ENCODE measurements at regions not wholly inside any gene's neighbourhood (a gene's known extent, or its start where the extent isn't known, plus 50 kb on each side); places are given as distances from the start of the nearest gene placed in this dataset.

DNA sequence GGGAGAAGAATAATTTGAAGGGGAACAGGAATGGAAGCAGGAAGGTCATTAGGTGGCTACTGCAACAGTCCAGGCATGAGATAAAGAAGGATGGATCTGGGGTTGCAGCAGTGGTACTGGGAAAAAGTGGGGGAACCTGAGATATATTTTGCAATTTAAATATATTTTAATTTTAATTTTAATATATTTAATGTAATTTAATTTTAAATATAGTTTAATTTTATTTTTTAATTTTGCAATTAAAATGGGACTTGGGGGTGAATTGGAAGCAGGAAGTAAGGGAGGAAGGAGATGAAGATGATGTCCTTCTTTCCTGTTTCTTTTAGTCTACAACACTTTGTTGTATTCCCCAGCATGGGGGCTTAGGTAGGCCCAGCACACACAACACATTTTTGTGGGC, 369.8 kb downstream of the GADD45G start:
- Mint-ChIP-seq H3K4me3 (ENCODE audit: low read depth) (no peak overlapping the region), H3K27me3 (peaks cover 17% of the 10 kb centered on the region), H3K9me3 (ENCODE audit: low read depth) (no peaks in the 10 kb centered on the region), H3K36me3 (ENCODE audit: insufficient read depth) (no peaks in the 10 kb centered on the region), H3K27ac (no peak overlapping the region), H3K4me1 (ENCODE audit: low read depth) (peaks cover 2% of the 10 kb centered on the region)
- TF ChIP-seq, protein P1, sequence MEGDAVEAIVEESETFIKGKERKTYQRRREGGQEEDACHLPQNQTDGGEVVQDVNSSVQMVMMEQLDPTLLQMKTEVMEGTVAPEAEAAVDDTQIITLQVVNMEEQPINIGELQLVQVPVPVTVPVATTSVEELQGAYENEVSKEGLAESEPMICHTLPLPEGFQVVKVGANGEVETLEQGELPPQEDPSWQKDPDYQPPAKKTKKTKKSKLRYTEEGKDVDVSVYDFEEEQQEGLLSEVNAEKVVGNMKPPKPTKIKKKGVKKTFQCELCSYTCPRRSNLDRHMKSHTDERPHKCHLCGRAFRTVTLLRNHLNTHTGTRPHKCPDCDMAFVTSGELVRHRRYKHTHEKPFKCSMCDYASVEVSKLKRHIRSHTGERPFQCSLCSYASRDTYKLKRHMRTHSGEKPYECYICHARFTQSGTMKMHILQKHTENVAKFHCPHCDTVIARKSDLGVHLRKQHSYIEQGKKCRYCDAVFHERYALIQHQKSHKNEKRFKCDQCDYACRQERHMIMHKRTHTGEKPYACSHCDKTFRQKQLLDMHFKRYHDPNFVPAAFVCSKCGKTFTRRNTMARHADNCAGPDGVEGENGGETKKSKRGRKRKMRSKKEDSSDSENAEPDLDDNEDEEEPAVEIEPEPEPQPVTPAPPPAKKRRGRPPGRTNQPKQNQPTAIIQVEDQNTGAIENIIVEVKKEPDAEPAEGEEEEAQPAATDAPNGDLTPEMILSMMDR (IDR thresholded peaks at IDR 0.05; ENCODE audit: unreplicated experiment), result no peak
- no peak for DNase-seq (ENCODE audit: low spot score, unreplicated experiment)

DNA sequence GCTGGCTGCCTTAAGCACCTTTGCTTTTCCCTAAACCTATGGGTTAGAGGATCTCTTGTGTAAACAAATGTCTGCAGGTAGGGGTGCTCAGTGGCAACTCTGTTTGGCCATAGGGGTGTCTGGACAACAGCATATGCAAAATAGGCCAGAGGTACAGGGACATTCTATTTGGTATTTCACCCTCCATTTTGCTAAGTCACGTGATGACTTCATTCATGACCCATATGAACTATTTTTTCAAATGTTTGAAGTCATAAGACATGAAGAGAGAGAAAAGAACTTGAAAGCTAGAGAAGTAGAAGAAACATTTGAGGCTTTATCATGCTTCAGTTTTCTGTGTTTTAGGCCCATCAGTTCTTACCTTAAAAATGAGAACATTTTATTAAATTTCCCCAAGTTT, 370.2 kb downstream of the GADD45G start:
- Mint-ChIP-seq H3K36me3 (ENCODE audit: insufficient read depth) (no peaks in the 10 kb centered on the region), H3K4me1 (ENCODE audit: low read depth) (peaks cover 1% of the 10 kb centered on the region), H3K4me3 (ENCODE audit: low read depth) (no peak overlapping the region), H3K27me3 (peaks cover 17% of the 10 kb centered on the region), H3K27ac (no peak overlapping the region), H3K9me3 (ENCODE audit: low read depth) (no peaks in the 10 kb centered on the region)
- TF ChIP-seq, protein P1 (IDR thresholded peaks at IDR 0.05; ENCODE audit: unreplicated experiment), result no peak
- DNase-seq (ENCODE audit: low spot score, unreplicated experiment), result no peak

DNA sequence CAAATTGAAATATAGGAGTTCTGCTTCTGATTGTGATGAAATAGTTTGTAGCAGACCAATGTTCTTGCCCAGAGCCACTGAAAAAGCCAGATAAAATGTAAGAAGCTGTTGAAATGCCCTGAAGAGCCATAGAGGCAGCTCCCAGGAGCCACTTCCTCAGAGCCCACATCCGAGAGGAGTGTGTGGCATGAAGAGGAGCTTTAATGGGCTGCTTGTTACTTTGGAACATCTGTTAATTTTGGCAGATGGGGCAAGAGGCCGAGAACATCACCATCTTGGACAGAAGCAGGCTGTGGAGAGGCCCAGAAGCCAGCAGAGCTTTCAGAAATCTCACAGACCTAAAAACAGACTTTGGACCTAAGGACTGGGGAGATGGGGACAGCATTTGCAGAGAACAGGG, 370.8 kb downstream of the GADD45G start:
- no peaks in the 10 kb centered on the region for H3K36me3 Mint-ChIP-seq (ENCODE audit: insufficient read depth)
- H3K4me1 Mint-ChIP-seq (ENCODE audit: low read depth), result peaks cover 1% of the 10 kb centered on the region
- peaks cover 23% of the 10 kb centered on the region for H3K27me3 Mint-ChIP-seq
- TF ChIP-seq, protein P1 (IDR thresholded peaks at IDR 0.05; ENCODE audit: unreplicated experiment), result no peak
- H3K9me3 Mint-ChIP-seq (ENCODE audit: low read depth), result no peaks in the 10 kb centered on the region
- no peak overlapping the region for H3K4me3 Mint-ChIP-seq (ENCODE audit: low read depth)
- DNase-seq (ENCODE audit: low spot score, unreplicated experiment), result no peak
- no peak overlapping the region for H3K27ac Mint-ChIP-seq

DNA sequence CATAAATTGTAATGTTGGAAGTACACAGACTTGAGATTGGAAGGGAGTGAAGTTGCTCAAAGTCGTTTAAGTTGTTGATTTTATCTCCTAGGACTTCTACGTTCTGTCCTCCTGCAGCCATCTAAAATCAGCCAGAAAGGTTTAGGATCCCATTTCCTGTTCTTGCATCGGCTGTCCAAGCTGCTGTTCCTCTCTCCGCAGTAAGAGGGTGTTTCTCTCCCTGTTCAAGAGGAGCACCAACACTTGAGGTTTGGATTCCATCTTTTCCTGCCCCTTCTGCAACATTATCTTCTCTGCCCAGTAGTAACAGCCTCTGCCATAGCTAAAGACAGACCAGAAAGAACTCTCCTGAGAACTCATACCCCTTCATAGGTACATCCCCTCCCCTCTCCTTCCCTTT, 373.4 kb downstream of the GADD45G start:
- Mint-ChIP-seq H3K4me1 (ENCODE audit: low read depth) (no peaks in the 10 kb centered on the region), H3K27ac (no peak overlapping the region), H3K27me3 (peaks cover 23% of the 10 kb centered on the region), H3K4me3 (ENCODE audit: low read depth) (no peak overlapping the region), H3K9me3 (ENCODE audit: low read depth) (no peaks in the 10 kb centered on the region), H3K36me3 (ENCODE audit: insufficient read depth) (no peaks in the 10 kb centered on the region)
- DNase-seq (ENCODE audit: low spot score, unreplicated experiment), result no peak
- TF ChIP-seq, protein P1 (IDR thresholded peaks at IDR 0.05; ENCODE audit: unreplicated experiment), result peak; percentile 26

DNA sequence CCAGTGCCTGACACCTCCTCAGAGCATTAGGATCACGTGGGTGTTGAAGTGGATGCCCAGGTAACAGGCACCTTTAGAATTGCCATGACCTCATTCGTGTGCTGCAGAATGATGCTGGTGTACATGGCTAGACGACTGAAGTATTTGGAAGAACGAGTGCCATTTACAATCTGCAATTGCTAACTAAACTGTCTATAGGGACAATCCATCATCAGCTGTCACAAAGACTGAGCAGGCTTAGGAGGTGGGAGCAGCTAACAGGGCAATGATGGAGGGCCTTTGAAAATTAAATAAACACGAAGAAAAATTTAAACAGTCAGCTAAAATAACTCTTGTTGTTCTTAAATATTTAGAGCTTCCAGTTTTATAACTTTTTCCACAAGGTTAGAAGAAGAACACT, 375.8 kb downstream of the GADD45G start:
- Mint-ChIP-seq H3K4me3 (ENCODE audit: low read depth) (no peak overlapping the region), H3K4me1 (ENCODE audit: low read depth) (no peaks in the 10 kb centered on the region), H3K36me3 (ENCODE audit: insufficient read depth) (no peaks in the 10 kb centered on the region), H3K27ac (no peak overlapping the region), H3K9me3 (ENCODE audit: low read depth) (no peaks in the 10 kb centered on the region), H3K27me3 (peaks cover 26% of the 10 kb centered on the region)
- TF ChIP-seq, protein P1 (IDR thresholded peaks at IDR 0.05; ENCODE audit: unreplicated experiment), result no peak
- no peak for DNase-seq (ENCODE audit: low spot score, unreplicated experiment)
